Activated T-cell treated with anti-CD3 and anti-CD28 coated beads for 1 hour (primary cell): ENCODE measurements at regions not wholly inside any gene's neighbourhood (a gene's known extent, or its start where the extent isn't known, plus 50 kb on each side); places are given as distances from the start of the nearest gene placed in this dataset.

ENCODE experiments used
- DNase-seq: peaks from one replicate; pipeline ENCODE4 v3.0.0-alpha.2; 2020; ENCODE audit warnings: low read depth

DNA sequence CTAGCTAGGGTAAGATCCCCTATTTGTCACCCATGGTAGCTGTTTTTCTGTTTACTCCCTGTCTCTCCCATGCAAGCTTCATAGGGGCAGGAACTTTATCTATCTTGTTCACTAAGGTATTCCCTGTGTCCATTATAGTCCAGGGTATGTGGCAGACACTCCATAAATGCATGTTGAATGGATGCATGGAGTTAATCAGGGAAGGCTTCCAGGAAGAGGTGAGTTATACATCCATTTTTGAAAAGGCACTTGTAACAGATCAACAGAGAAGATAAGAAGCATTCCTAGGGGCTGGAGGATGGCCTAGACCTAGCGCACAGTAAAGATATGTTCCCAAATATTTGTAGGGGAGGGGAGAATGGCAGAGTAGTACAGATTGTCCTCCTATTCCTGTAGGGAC is 130.3 kb downstream of the BUD13 start:
- DNase-seq: no peak

DNA sequence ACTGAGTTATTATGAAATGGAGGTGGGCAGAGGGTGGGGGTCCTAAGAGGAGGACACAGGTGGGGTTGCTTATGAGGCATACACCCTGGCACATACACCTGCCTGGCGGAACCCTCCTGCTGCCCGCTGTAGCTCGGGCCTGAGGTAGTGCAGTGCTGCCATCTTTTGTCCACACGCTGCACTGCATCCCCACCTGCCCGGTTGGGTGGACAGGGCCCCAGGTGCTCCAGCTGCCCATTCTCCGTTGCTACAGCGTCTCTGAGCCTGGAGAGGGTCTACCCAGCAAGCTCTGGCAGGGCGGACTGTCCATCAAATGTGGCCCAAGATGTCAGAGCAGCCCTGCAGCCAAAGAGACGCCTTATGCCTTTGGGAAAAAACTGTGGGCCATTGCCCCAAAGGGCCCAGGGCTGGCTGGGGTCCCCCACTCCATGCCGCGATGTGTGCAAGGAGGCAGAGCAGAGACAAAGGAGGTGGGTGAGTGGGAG is 131.2 kb downstream of the BUD13 start:
- no peak for DNase-seq

DNA sequence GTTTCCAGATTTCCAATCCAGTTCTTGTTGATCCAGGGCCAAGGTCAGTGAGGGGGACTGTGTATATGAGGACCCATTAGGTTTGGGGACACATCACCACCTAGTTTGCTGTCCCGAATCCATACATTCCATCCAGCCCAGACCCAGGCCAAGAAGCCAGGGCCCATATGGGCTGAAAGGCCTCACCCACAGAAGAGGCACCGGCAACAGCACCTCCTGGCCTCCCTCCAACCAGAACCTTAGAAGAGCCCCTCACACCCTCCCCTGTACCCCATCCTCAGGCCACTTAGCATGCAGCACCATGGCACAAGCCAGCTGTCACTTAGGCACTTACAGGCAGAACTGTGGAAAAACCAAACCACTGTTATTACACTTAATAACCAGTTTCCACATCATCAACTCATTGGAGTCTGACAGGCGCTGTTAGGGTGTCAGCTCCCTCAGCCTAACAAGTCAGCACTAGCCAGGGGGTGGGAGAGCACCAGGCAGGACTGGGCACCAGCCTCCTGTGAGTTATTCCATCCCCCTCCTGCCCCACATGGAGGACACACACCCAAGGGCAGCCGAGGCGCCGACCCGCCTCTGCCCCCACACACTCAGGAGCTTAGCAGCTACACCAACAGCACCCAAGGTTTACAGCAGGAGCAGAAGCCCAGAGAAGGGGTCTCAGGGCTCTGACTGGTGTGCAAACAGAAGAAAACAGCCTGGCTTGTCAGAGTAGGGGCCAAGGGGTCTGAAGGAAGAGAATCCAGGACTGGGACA is 132.0 kb downstream of the BUD13 start:
- no peak for DNase-seq

- DNase-seq: no peak
Measured at GRCh38 chr11:116638463-116638862, 134.3 kb downstream of the BUD13 start.

DNA sequence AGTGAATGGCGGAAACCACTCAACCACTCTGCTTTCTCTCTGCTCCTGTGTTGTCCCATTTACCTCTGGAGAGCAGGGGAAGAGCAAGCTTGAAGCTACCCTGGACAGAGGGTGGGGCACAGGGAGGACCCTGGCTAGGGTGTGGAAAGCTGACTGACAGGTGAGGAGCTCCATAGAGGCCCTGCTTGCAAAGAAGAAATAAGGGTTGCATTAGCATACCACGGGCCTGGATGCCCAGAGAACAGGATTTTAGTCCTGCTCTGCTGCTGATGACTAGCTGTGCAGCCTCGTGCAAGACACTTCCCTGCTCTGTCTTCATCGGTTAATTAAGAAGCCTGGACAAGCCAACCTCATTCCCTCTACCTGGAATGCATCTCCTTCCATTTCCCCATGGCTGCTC is 135.0 kb downstream of the BUD13 start:
- DNase-seq: no peak

DNA sequence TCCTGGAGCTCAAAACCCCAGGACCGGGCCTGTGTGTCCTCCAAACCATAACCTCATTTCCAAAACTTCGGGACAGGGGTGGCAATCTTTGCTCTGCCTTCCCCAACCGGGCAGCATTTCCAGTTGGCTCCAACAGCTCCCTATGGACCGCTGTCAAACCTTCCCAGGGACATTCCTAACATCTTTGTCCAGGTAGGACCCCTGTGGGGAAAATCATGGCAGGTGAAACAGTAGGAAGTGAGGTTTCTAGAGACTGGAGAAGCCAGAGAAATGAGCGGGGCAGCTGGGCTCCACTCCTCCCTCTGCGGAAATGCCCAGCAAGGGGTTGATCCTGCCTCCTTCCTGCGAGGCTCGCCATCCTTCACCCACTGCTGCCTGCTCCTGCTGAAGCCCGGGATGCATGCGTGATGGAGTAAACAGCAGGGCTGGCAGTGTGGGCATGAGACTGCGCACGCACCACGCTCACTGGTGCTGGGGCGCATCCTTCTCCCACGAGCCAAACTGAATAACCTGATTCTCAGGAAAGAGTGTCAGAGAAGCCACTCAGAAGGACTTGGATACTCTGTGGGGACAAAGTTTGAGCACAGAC is 136.4 kb downstream of the BUD13 start:
- no peak for DNase-seq

DNA sequence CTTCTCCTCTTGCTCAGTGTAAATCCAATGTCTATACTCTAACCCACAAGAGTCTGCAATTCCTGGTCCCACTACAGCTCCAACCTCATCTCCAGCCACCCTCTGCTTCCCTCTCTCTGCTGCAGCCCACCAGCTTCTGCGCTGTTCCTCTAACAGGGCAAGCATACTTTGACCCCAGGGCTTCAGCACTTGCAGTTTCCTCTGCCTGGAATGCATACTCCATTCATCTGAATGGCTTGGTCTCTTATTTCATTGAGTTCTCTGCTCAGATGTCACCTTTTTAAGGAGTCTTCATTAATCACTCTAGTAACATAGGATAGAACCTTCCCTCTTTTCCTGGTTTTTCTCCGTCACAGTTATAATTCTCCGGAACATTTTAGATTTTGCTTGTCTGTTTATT is 141.6 kb downstream of the BUD13 start:
- DNase-seq: no peak

DNA sequence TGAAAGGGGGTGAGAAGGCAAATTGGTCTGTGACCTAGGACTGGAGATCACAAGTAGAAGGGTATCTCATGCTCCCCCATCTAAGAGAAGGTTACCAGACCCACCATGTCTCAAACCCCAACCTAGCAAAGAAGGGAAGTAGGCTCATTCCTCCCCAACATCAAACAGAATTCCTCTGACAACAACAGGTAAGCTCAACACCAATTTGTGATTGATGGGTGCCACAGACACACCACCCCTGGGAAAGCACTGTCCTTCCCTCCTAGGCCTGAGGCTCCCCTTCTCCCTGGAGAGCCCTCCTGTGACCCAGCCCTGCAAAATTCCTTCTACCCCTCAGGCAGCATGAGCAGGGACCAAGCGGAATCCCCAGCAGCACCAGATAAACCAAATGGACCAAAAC is 154.3 kb downstream of the BUD13 start:
- DNase-seq: no peak

GRCh38 chr11:116615211-116615865 is 157.4 kb downstream of the BUD13 start:
- no peak for DNase-seq

DNA sequence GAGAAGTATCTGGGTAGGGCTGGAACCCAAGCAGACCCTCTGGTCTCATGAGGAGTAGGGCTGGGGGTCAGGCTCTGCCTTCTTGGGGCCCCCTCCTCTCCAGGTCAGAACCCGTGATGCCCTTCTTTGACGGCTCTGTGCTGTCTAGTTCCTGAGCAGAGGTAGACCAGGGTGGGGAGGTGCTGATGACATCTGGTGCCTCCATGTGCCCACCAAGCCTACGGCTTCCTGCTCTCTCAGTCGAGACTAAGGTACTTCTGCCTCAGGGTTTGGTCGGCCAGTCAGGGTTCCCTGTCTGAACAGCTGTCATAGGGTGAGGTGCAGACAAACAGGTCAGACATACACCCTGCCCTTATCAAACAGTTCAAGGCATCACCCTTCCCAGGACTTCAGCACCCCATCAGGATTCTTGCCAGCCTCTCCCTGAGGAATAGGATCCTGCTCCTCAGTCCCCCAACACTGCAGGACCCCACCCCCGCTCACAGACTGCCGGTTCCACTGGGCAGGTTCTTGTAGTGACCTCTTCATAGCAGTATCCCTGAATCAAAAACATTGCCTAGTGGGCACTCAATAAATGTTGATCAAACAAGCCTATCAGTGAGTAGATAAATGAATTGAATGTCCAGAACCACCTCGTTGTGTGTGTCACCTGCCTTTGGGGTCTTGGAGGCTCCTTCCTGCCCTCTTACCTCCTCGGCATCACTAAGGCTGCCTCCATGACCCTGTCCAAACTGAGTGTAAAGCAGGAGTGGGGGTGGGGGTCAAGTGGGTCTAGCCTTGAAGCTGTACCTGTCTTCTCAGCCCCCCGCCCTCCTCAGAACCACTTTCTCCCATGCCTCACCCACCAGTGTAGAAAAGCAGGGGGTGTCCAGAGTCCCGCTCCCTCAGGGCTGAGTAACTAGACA is 158.2 kb downstream of the BUD13 start:
- no peak for DNase-seq

GRCh38 chr11:116613206-116613875 is 159.4 kb downstream of the BUD13 start:
- DNase-seq: no peak

- no peak for DNase-seq
Measured at GRCh38 chr11:116611998-116612620, 160.7 kb downstream of the BUD13 start.

DNA sequence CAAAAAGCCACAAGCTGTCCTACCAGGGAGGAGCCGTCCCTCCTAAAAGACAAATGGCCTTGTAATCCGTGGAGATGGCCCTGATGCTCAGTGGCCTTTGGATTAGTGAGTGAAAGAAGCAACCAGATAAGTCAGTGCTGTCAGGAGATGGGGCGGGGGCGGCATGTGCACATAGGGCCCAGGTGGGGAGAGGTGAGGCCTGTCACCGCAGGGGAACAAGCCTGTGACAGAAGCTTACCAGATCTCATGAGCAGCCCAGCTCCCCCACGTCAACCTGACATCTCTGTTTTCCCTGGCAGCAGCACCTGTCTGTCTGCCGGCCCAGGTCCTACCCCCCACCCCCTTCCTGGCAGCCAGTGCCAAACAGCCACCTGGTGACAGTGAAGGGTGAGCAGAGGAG is 162.6 kb downstream of the BUD13 start:
- no peak for DNase-seq

- DNase-seq: no peak
Measured at GRCh38 chr11:116607027-116607426, 165.8 kb downstream of the BUD13 start.

GRCh38 chr11:116605543-116606459 is 167.0 kb downstream of the BUD13 start:
- no peak for DNase-seq

DNA sequence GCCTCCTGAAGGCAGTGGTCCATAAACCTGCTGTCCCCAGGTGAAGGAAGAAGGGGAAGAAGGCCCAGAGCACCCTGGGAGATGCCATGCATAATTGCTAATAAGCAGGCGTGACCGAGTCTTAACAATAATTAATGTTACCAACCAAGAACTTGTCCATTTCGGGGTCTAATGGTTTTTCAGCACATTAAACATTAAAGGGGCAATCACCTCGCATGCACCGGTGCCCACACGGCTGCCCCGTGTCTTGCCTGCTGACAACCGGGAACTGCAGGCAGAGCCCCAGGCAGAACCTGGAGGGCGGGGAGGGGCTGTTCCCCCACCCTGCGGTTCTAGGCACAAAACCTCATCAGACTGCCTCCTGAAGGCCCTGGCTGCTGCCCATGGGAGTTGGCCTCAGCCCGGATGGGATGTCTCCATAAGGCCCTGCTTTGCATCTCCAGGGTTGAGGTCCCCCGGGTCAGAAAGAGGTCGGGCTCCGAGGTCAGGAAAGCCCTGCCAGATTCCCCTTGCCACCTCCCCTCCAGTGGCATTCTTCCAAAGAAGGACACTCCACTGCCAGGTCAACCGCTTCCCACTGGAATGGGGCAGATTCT is 169.0 kb downstream of the BUD13 start:
- no peak for DNase-seq

- DNase-seq: no peak
Measured at GRCh38 chr11:116602637-116602942, 170.2 kb downstream of the BUD13 start.

GRCh38 chr11:116601814-116602636 is 170.8 kb downstream of the BUD13 start:
- DNase-seq: no peak

DNA sequence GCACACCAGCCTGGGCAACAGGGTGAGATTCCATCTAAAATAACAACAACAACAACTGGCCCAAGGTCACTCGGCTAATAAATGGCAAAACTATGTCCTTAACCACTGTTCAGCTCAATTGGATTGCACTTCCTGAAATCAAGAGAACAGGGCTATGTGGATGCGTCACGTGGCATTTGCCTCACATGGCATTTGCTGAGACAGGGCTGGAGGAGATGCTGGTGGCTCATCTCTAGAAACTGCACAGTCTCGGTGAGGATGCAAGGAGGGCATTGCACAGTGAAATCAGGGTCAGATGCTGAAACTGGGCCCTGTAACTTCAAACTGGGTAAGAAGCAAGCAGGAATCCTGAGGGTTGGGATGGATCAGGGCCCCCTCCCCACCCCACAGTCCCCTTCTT is 171.9 kb downstream of the BUD13 start:
- DNase-seq: no peak
